ACHN (cell line): ENCODE measurements at regions not wholly inside any gene's neighbourhood (a gene's known extent, or its start where the extent isn't known, plus 50 kb on each side); places are given as distances from the start of the nearest gene placed in this dataset.
"Not testable (repeated sequence)": the region's sequence is repeated elsewhere in the genome, so short reads cannot be mapped to it uniquely, and the experiment has no call there.

ENCODE experiments used
- DNase-seq: peaks from one replicate; pipeline ENCODE4 v3.0.0-alpha.2; 2015
- in situ Hi-C: cut with HindIII; loops from 2 replicates; pipeline ENCODE4 v1.10.0; 2017; ENCODE audit warnings: low sequenced_read_pairs, low pct_ligation_motif_present, low pct_unique_long_range_greater_than_20kb

- in situ Hi-C loops, DNase-seq: not testable (repeated sequence)
Observed at GRCh38 chr10:46187431-46187830, 99.4 kb upstream of the ANTXRL start.

GRCh38 chr10:46197050-46197449 lies 89.7 kb upstream of the ANTXRL start:
- no peak for DNase-seq
- in situ Hi-C loops, result no loop called here

- in situ Hi-C loops, result no loop called here
- no peak for DNase-seq
Observed at GRCh38 chr10:46198516-46198915, 88.3 kb upstream of the ANTXRL start.

- DNase-seq, in situ Hi-C loops: not testable (repeated sequence)
Observed at GRCh38 chr10:46202405-46202804, 84.4 kb upstream of the ANTXRL start.

- in situ Hi-C loops, DNase-seq: not testable (repeated sequence)
Observed at GRCh38 chr10:46204482-46205102, 82.2 kb upstream of the ANTXRL start.

GRCh38 chr10:46210427-46210826 lies 76.4 kb upstream of the ANTXRL start:
- DNase-seq, in situ Hi-C loops: not testable (repeated sequence)

- DNase-seq, result no peak
- in situ Hi-C loops, result no loop called here
Observed at GRCh38 chr10:46215426-46215825, 71.4 kb upstream of the ANTXRL start.

- in situ Hi-C loops, result no loop called here
- DNase-seq, result no peak
Observed at GRCh38 chr10:46216003-46216634, 70.7 kb upstream of the ANTXRL start.

GRCh38 chr10:46216836-46217751 lies 69.7 kb upstream of the ANTXRL start:
- in situ Hi-C loops, result no loop called here
- DNase-seq, result no peak

- DNase-seq, result no peak
- in situ Hi-C loops, result no loop called here
Observed at GRCh38 chr10:46217752-46218453, 68.9 kb upstream of the ANTXRL start.

GRCh38 chr10:46218921-46219320 lies 67.9 kb upstream of the ANTXRL start:
- DNase-seq, result no peak
- in situ Hi-C loops, result no loop called here

- in situ Hi-C loops, DNase-seq: not testable (repeated sequence)
Observed at GRCh38 chr10:46219431-46219990, 67.3 kb upstream of the ANTXRL start.

GRCh38 chr10:46220187-46220586 lies 66.6 kb upstream of the ANTXRL start:
- no peak for DNase-seq
- in situ Hi-C loops, result no loop called here

GRCh38 chr10:46220872-46221538 lies 65.8 kb upstream of the ANTXRL start:
- DNase-seq, result no peak
- in situ Hi-C loops, result no loop called here

- in situ Hi-C loops, result no loop called here
- DNase-seq, result no peak
Observed at GRCh38 chr10:46222364-46222935, 64.3 kb upstream of the ANTXRL start.

- in situ Hi-C loops, result no loop called here
- peak; percentile 17 for DNase-seq
Observed at GRCh38 chr10:46223064-46223480, 63.7 kb upstream of the ANTXRL start.

- DNase-seq, result no peak
- in situ Hi-C loops, result no loop called here
Observed at GRCh38 chr10:46223626-46224413, 63.0 kb upstream of the ANTXRL start.
